B cell (primary cell): ENCODE measurements at regions not wholly inside any gene's neighbourhood (a gene's known extent, or its start where the extent isn't known, plus 50 kb on each side); places are given as distances from the start of the nearest gene placed in this dataset.

ENCODE experiments used
- ATAC-seq: fragments of 200-7000 bp; cut with Tn5 transposase; one replicate; pipeline ENCODE4 v1.10.0; 2021; ENCODE audit warnings: low read depth, mild to moderate bottlenecking, moderate number of reproducible peaks, moderate library complexity
- CTCF ChIA-PET: fragments of 350-600 bp; sonication (Branson Sonifier 250); formaldehyde crosslinking; loops from one replicate; lab custom pipeline; 2021; ENCODE audit warnings: antibody characterized with exemption, inconsistent platforms; lab: Charles Lee
- POLR2A ChIA-PET: fragments of 350-600 bp; sonication (Branson Sonifier 250); formaldehyde crosslinking; loops from one replicate; lab custom pipeline; 2021; ENCODE audit warnings: antibody characterized with exemption; lab: Charles Lee
- DNase-seq: peaks from one replicate; pipeline ENCODE4 v3.0.0; 2013
- H2AFZ ChIP-seq: 2 replicates; pipeline ENCODE4 v1.6.1; 2012; ENCODE audit warnings: mild to moderate bottlenecking, low read depth, low read length; ENCODE audit not compliant: insufficient read depth, poor library complexity, severe bottlenecking
- H3K27ac ChIP-seq, 2 donors: 1 replicate in 1 of 2; 2 replicates in 1 of 2; pipeline ENCODE4 v1.5.1; 2012 to 2013; ENCODE audit warnings: low read length in 2 of 2, mild to moderate bottlenecking in 2 of 2, moderate library complexity in 1 of 2
- H3K27me3 ChIP-seq, 4 experiments: fragments of 200-600 bp in 1 of 4; sonication (generic) in 1 of 4; replicated peaks in 1 of 4; 1 replicate in 2 of 4; 2 replicates in 2 of 4; pipeline versions ENCODE4 v1.6.1 to v1.7.0; 2013 to 2016; ENCODE audit warnings: low read length in 3 of 4, mild to moderate bottlenecking in 2 of 4, mixed read lengths in 1 of 4, moderate library complexity in 1 of 4; ENCODE audit not compliant: insufficient read depth in 4 of 4, control insufficient read depth in 3 of 4; ENCODE audit errors: control extremely low read depth in 1 of 4
- H3K36me3 ChIP-seq, 2 experiments: replicated peaks in 1 of 2; 1 replicate in 1 of 2; 2 replicates in 1 of 2; pipeline versions ENCODE4 v1.6.1 to v1.7.1; 2013; ENCODE audit warnings: low read length in 1 of 2; ENCODE audit not compliant: insufficient read depth in 2 of 2, control insufficient read depth in 1 of 2; ENCODE audit errors: control extremely low read depth in 1 of 2, extremely low read depth in 1 of 2
- H3K4me1 ChIP-seq, 2 donors: fragments of 200-600 bp in 1 of 2; sonication (generic) in 1 of 2; 1 replicate in 1 of 2; 2 replicates in 1 of 2; pipeline versions ENCODE4 v1.5.1 to v1.6.1; 2013 to 2017; ENCODE audit warnings: low read length in 2 of 2; ENCODE audit not compliant: control insufficient read depth in 2 of 2, insufficient read depth in 2 of 2
- H3K4me2 ChIP-seq: replicated peaks from 2 replicates; pipeline ENCODE3; 2012; ENCODE audit warnings: mild to moderate bottlenecking, low read depth, low read length; ENCODE audit not compliant: poor library complexity, severe bottlenecking
- H3K4me3 ChIP-seq, 5 experiments: fragments of 200-600 bp in 1 of 5; sonication (generic) in 1 of 5; 1 replicate in 3 of 5; 2 replicates in 2 of 5; pipeline versions ENCODE4 v1.5.1 to v1.7.0; 2011 to 2016; ENCODE audit warnings: low read length in 4 of 5, mild to moderate bottlenecking in 4 of 5, low read depth in 2 of 5, control low read depth in 1 of 5, moderate library complexity in 1 of 5; ENCODE audit not compliant: insufficient read depth in 1 of 5; ENCODE audit errors: control extremely low read depth in 1 of 5, extremely low read depth in 1 of 5
- H3K79me2 ChIP-seq: fragments of 200-600 bp; sonication (generic); one replicate; pipeline ENCODE4 v1.6.0; 2016; ENCODE audit warnings: low read length; ENCODE audit not compliant: control insufficient read depth, insufficient read depth
- H3K9ac ChIP-seq: fragments of 200-600 bp; sonication (generic); 2 replicates; pipeline ENCODE4 v1.6.1; 2017; ENCODE audit warnings: mild to moderate bottlenecking, low read length, moderate library complexity
- H3K9me3 ChIP-seq, 3 donors: one replicate each; pipeline versions ENCODE4 v1.6.1 to v1.7.1; 2013; ENCODE audit warnings: low read length in 2 of 3; ENCODE audit not compliant: control insufficient read depth in 2 of 3, insufficient read depth in 1 of 3; ENCODE audit errors: control extremely low read depth in 1 of 3
- H4K20me1 ChIP-seq: 2 replicates; pipeline ENCODE4 v1.6.0; 2012; ENCODE audit warnings: mild to moderate bottlenecking, low read length; ENCODE audit not compliant: insufficient read depth, control insufficient read depth, poor library complexity, severe bottlenecking
- H3K27ac Mint-ChIP-seq: one replicate; pipeline ENCODE4 v1.8.0; 2021; ENCODE audit warnings: mixed read lengths
- H3K27me3 Mint-ChIP-seq: one replicate; pipeline ENCODE4 v1.8.0; 2021; ENCODE audit warnings: mixed read lengths
- H3K4me1 Mint-ChIP-seq: one replicate; pipeline ENCODE4 v1.8.0; 2021; ENCODE audit warnings: mixed read lengths
- H3K4me3 Mint-ChIP-seq: one replicate; pipeline ENCODE4 v1.8.0; 2021; ENCODE audit warnings: mixed read lengths
- H3K9me3 Mint-ChIP-seq: one replicate; pipeline ENCODE4 v1.8.0; 2022; ENCODE audit warnings: mixed read lengths; ENCODE audit not compliant: insufficient read depth
- CTCF ChIP-seq: fragments of 200-600 bp; IDR thresholded peaks from one replicate; pipeline ENCODE4 v1.8.0; 2022; ENCODE audit warnings: antibody characterized with exemption, mild to moderate bottlenecking
- EZH2 ChIP-seq: IDR thresholded peaks from 2 replicates; pipeline ENCODE4 v1.6.1; 2012; ENCODE audit warnings: borderline replicate concordance, low read depth, mild to moderate bottlenecking, moderate library complexity, low read length; ENCODE audit not compliant: insufficient read depth, poor library complexity, severe bottlenecking
- WGBS: methylation state at CpG from one replicate; pipeline ENCODE4 v1.1.5; 2013; ENCODE audit warnings: missing lambda C conversion rate; ENCODE audit not compliant: insufficient coverage; 5-methylcytosine and 5-hydroxymethylcytosine counted together
- intact Hi-C: fragments of 100-400 bp; cut with micrococcal nuclease; formaldehyde crosslinking; loops from one replicate; pipeline ENCODE4 v1.10.0; 2022

- no peak overlapping the region for H3K27ac Mint-ChIP-seq
- H3K36me3 ChIP-seq: no peaks in the 10 kb centered on the region
- H3K9ac ChIP-seq: no peak overlapping the region
- no peaks in the 10 kb centered on the region for H3K27me3 ChIP-seq
- ATAC-seq: no peak
- peaks cover 5% of the 10 kb centered on the region for H3K4me1 Mint-ChIP-seq
- 100% methylated on average over 1 of the region's 2 CpGs for WGBS
- no peaks in the 10 kb centered on the region for H3K27me3 Mint-ChIP-seq
- no peak for DNase-seq
- no peak overlapping the region for H2AFZ ChIP-seq
- intact Hi-C loops: no loop called here
- H3K9me3 ChIP-seq: no peaks in the 10 kb centered on the region
- no peak overlapping the region for H3K4me3 Mint-ChIP-seq
- H3K4me1 ChIP-seq: no peaks in the 10 kb centered on the region
- H3K4me2 ChIP-seq: no peak overlapping the region
- no peak overlapping the region for H3K4me3 ChIP-seq
- CTCF ChIA-PET: no interaction called here
- peaks cover 2% of the 10 kb centered on the region for H3K9me3 Mint-ChIP-seq
- H3K27ac ChIP-seq: no peak overlapping the region
- H4K20me1 ChIP-seq: no peaks in the 10 kb centered on the region
- TF ChIP-seq EZH2: no peak
- TF ChIP-seq CTCF: no peak
- POLR2A ChIA-PET: no interaction called here
- H3K79me2 ChIP-seq: no peaks in the 10 kb centered on the region
Observed at GRCh38 chr1:82391712-82392111, 591.0 kb downstream of the ADGRL2 start.

- POLR2A ChIA-PET: no interaction called here
- WGBS: no CpG with 5 or more reads among the region's 1 CpG
- H3K27me3 ChIP-seq: no peaks in the 10 kb centered on the region
- H3K4me3 ChIP-seq: no peak overlapping the region
- H2AFZ ChIP-seq: no peak overlapping the region
- no peaks in the 10 kb centered on the region for H3K4me1 ChIP-seq
- no peaks in the 10 kb centered on the region for H3K9me3 ChIP-seq
- no peak overlapping the region for H3K27ac ChIP-seq
- H3K4me2 ChIP-seq: no peak overlapping the region
- DNase-seq (no peak), ATAC-seq (no peak)
- Mint-ChIP-seq H3K4me1 (peaks cover 1% of the 10 kb centered on the region), H3K9me3 (peaks cover 2% of the 10 kb centered on the region), H3K4me3 (no peak overlapping the region), H3K27ac (no peak overlapping the region), H3K27me3 (no peaks in the 10 kb centered on the region)
- H4K20me1 ChIP-seq: no peaks in the 10 kb centered on the region
- no peaks in the 10 kb centered on the region for H3K79me2 ChIP-seq
- H3K36me3 ChIP-seq: no peaks in the 10 kb centered on the region
- TF ChIP-seq EZH2 (no peak), CTCF (no peak)
- intact Hi-C loops: no loop called here
- CTCF ChIA-PET: no interaction called here
- H3K9ac ChIP-seq: no peak overlapping the region
Observed at GRCh38 chr1:82390627-82391026, 589.9 kb downstream of the ADGRL2 start.
